ENCODE measurements at regions not wholly inside any gene's neighbourhood (a gene's known extent, or its start where the extent isn't known, plus 50 kb on each side); places are given as distances from the start of the nearest gene placed in this dataset.
"Not testable (repeated sequence)": the region's sequence is repeated elsewhere in the genome, so short reads cannot be mapped to it uniquely, and the experiment has no call there.

DNA sequence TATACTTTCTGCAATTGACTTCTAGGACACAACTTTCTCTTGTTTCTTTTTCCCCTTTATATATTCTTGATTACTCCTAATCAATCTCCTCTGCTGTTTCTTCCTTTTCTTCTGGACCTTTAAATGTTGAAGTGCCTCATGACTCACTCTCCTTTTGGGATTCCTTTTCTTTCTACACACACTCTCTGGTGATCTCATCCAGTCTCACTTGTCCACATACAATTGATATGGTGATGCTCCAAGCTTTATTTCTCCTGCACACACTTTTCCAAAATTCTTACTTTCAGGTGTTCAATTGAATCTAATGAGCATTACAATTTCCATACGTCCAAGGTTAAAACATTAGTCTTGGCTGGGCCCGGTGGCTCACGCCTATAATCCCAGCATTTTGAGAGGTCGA lies 794.8 kb upstream of the EPHA5 start:
- no peaks in the 10 kb centered on the region for H3K4me1 ChIP-seq (ENCODE audit: control insufficient read depth, extremely low read depth, insufficient read depth, low read length)
- H2AFZ ChIP-seq (ENCODE audit: control insufficient read depth, low read length), result no peak overlapping the region
- dilution Hi-C loops (cut with MboI; ENCODE audit: extremely low pct_ligation_motif_present, low sequenced_read_pairs), result no loop called here
- H3K4me3 ChIP-seq (ENCODE audit: control insufficient read depth in 2 of 3, extremely low read depth in 1 of 3, insufficient read depth in 2 of 3, low read depth in 1 of 3, low read length in 3 of 3), result no peak overlapping the region
- TF ChIP-seq, protein P1, sequence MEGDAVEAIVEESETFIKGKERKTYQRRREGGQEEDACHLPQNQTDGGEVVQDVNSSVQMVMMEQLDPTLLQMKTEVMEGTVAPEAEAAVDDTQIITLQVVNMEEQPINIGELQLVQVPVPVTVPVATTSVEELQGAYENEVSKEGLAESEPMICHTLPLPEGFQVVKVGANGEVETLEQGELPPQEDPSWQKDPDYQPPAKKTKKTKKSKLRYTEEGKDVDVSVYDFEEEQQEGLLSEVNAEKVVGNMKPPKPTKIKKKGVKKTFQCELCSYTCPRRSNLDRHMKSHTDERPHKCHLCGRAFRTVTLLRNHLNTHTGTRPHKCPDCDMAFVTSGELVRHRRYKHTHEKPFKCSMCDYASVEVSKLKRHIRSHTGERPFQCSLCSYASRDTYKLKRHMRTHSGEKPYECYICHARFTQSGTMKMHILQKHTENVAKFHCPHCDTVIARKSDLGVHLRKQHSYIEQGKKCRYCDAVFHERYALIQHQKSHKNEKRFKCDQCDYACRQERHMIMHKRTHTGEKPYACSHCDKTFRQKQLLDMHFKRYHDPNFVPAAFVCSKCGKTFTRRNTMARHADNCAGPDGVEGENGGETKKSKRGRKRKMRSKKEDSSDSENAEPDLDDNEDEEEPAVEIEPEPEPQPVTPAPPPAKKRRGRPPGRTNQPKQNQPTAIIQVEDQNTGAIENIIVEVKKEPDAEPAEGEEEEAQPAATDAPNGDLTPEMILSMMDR (optimal IDR thresholded peaks at IDR 0.05 in 1 of 3, IDR thresholded peaks at IDR 0.05 in 1 of 3, conservative IDR thresholded peaks at IDR 0.05 in 1 of 3; ENCODE audit: extremely low read depth in 1 of 3, insufficient read depth in 2 of 3, low read length in 3 of 3), result no peak
- no peak for TF ChIP-seq EZH2 (IDR thresholded peaks at IDR 0.05; ENCODE audit: low read length)
- no peaks in the 10 kb centered on the region for H3K27me3 ChIP-seq (ENCODE audit: control insufficient read depth, extremely low read depth, insufficient read depth, low read length)
- H3K9me1 ChIP-seq (ENCODE audit: control insufficient read depth, extremely low read depth, insufficient read depth, low read length), result no peaks in the 10 kb centered on the region
- no peaks in the 10 kb centered on the region for H3K36me3 ChIP-seq (ENCODE audit: control insufficient read depth in 2 of 2, extremely low read depth in 1 of 2, insufficient read depth in 2 of 2, low read length in 2 of 2)
- H4K20me1 ChIP-seq (ENCODE audit: control insufficient read depth, extremely low read depth, insufficient read depth, low read length), result no peaks in the 10 kb centered on the region
- H3K4me2 ChIP-seq (ENCODE audit: control insufficient read depth, extremely low read depth, insufficient read depth, low read depth, low read length), result no peak overlapping the region
- H3K9ac ChIP-seq (ENCODE audit: control insufficient read depth, extremely low read depth, insufficient read depth, low read length), result no peak overlapping the region
- H3K9me3 ChIP-seq (ENCODE audit: control insufficient read depth, low read depth, low read length), result no peaks in the 10 kb centered on the region
- no peaks in the 10 kb centered on the region for H3K79me2 ChIP-seq (ENCODE audit: control insufficient read depth, insufficient read depth, low read length)
- FAIRE-seq (no peak), DNase-seq (ENCODE audit: low read depth, low spot score) (no peak)
- H3K27ac ChIP-seq (ENCODE audit: control insufficient read depth, insufficient read depth, low read length), result no peak overlapping the region

- H3K4me1 ChIP-seq (ENCODE audit: control insufficient read depth, extremely low read depth, insufficient read depth, low read length); H3K27ac ChIP-seq (ENCODE audit: control insufficient read depth, insufficient read depth, low read length); H3K4me2 ChIP-seq (ENCODE audit: control insufficient read depth, extremely low read depth, insufficient read depth, low read depth, low read length); DNase-seq (ENCODE audit: low read depth, low spot score); H2AFZ ChIP-seq (ENCODE audit: control insufficient read depth, low read length); H3K4me3 ChIP-seq (ENCODE audit: control insufficient read depth in 2 of 3, extremely low read depth in 1 of 3, insufficient read depth in 2 of 3, low read depth in 1 of 3, low read length in 3 of 3); H3K36me3 ChIP-seq (ENCODE audit: control insufficient read depth in 2 of 2, extremely low read depth in 1 of 2, insufficient read depth in 2 of 2, low read length in 2 of 2); H4K20me1 ChIP-seq (ENCODE audit: control insufficient read depth, extremely low read depth, insufficient read depth, low read length); H3K9me1 ChIP-seq (ENCODE audit: control insufficient read depth, extremely low read depth, insufficient read depth, low read length); H3K9ac ChIP-seq (ENCODE audit: control insufficient read depth, extremely low read depth, insufficient read depth, low read length); H3K27me3 ChIP-seq (ENCODE audit: control insufficient read depth, extremely low read depth, insufficient read depth, low read length); H3K9me3 ChIP-seq (ENCODE audit: control insufficient read depth, low read depth, low read length); H3K79me2 ChIP-seq (ENCODE audit: control insufficient read depth, insufficient read depth, low read length); dilution Hi-C loops (cut with MboI; ENCODE audit: extremely low pct_ligation_motif_present, low sequenced_read_pairs); FAIRE-seq: not testable (repeated sequence)
Observed at GRCh38 chr4:66462890-66463289, 792.6 kb upstream of the EPHA5 start.

DNA sequence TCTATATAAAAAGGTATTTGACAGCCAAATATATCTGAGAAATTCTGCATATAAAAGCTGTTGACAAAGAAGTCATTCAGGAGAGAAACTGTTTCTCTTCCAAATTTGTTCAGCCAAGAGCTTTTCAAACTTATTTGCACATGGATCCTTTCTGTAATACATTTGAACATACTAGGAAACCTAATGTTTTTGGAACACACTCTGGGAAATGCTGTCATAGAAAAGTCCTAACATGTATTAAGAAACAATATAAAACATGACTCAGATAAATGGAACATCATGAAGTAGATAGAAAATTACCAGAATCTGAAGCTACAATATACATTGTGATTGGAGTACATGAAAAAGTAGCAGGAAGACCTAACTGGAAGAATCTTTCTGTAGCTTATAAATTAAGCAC lies 781.5 kb upstream of the EPHA5 start:
- Histone ChIP-seq H3K9me3 (ENCODE audit: control insufficient read depth, low read depth, low read length) (no peaks in the 10 kb centered on the region), H3K27me3 (ENCODE audit: control insufficient read depth, extremely low read depth, insufficient read depth, low read length) (no peaks in the 10 kb centered on the region), H3K9me1 (ENCODE audit: control insufficient read depth, extremely low read depth, insufficient read depth, low read length) (no peaks in the 10 kb centered on the region), H2AFZ (ENCODE audit: control insufficient read depth, low read length) (no peak overlapping the region), H3K9ac (ENCODE audit: control insufficient read depth, extremely low read depth, insufficient read depth, low read length) (no peak overlapping the region), H3K4me2 (ENCODE audit: control insufficient read depth, extremely low read depth, insufficient read depth, low read depth, low read length) (no peak overlapping the region), H4K20me1 (ENCODE audit: control insufficient read depth, extremely low read depth, insufficient read depth, low read length) (no peaks in the 10 kb centered on the region), H3K79me2 (ENCODE audit: control insufficient read depth, insufficient read depth, low read length) (no peaks in the 10 kb centered on the region), H3K4me1 (ENCODE audit: control insufficient read depth, extremely low read depth, insufficient read depth, low read length) (peaks cover 5% of the 10 kb centered on the region), H3K27ac (ENCODE audit: control insufficient read depth, insufficient read depth, low read length) (no peak overlapping the region), H3K36me3 (ENCODE audit: control insufficient read depth in 2 of 2, extremely low read depth in 1 of 2, insufficient read depth in 2 of 2, low read length in 2 of 2) (no peaks in the 10 kb centered on the region), H3K4me3 (ENCODE audit: control insufficient read depth in 2 of 3, extremely low read depth in 1 of 3, insufficient read depth in 2 of 3, low read depth in 1 of 3, low read length in 3 of 3) (no peak overlapping the region)
- DNase-seq (ENCODE audit: low read depth, low spot score) (no peak), FAIRE-seq (no peak)
- TF ChIP-seq EZH2 (IDR thresholded peaks at IDR 0.05; ENCODE audit: low read length), result no peak
- TF ChIP-seq, protein P1 (optimal IDR thresholded peaks at IDR 0.05 in 1 of 3, IDR thresholded peaks at IDR 0.05 in 1 of 3, conservative IDR thresholded peaks at IDR 0.05 in 1 of 3; ENCODE audit: extremely low read depth in 1 of 3, insufficient read depth in 2 of 3, low read length in 3 of 3), result no peak
- dilution Hi-C loops (cut with MboI; ENCODE audit: extremely low pct_ligation_motif_present, low sequenced_read_pairs), result no loop called here

Measured in keratinocyte (primary cell).